ENCODE measurements at regions not wholly inside any gene's neighbourhood (a gene's known extent, or its start where the extent isn't known, plus 50 kb on each side); places are given as distances from the start of the nearest gene placed in this dataset.

DNA sequence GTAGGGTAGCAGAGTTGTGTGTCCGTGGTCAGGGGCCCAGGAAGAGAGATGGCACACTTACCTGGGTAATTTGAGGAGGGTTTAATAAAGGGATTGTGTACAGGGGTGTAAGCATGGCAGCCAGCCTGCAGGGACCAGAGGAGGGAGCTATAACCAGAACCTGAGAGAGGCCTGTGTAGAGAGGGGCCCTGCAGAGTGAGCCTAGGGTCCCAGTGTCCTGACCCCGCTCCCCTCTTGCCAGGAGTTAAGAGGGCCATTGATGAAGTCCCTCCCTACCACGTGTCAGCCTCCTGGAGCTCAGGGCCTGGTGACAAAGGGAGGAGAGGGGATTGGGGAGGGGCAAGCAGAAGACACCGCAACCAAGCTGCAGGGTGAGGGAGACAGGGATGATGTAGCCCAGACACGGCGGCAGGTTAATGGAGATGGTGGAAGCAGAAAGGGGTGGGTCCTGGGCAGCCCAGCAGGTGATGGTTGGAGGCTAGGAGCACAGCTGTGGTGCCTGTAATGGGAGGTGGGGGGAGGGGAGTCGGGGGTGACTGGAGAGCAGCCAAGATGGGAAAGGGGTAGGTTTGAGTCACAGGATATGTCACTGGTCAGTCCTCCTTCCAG, 165.4 kb upstream of the TOPAZ1 start:
- H3K27ac ChIP-seq: no peak overlapping the region
- ATAC-seq (no peak), DNase-seq (no peak)
- H3K4me1 ChIP-seq: no peaks in the 10 kb centered on the region
- intact Hi-C loops (cut with DNase I): no loop called here
- TF ChIP-seq, protein P1, sequence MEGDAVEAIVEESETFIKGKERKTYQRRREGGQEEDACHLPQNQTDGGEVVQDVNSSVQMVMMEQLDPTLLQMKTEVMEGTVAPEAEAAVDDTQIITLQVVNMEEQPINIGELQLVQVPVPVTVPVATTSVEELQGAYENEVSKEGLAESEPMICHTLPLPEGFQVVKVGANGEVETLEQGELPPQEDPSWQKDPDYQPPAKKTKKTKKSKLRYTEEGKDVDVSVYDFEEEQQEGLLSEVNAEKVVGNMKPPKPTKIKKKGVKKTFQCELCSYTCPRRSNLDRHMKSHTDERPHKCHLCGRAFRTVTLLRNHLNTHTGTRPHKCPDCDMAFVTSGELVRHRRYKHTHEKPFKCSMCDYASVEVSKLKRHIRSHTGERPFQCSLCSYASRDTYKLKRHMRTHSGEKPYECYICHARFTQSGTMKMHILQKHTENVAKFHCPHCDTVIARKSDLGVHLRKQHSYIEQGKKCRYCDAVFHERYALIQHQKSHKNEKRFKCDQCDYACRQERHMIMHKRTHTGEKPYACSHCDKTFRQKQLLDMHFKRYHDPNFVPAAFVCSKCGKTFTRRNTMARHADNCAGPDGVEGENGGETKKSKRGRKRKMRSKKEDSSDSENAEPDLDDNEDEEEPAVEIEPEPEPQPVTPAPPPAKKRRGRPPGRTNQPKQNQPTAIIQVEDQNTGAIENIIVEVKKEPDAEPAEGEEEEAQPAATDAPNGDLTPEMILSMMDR (IDR thresholded peaks at IDR 0.05): no peak
- no peaks in the 10 kb centered on the region for H3K9me3 ChIP-seq
- peaks cover 0 to 41% (median 6%) of the 10 kb centered on the region in 7 donors for H3K27me3 ChIP-seq
- 56 to 58% methylated on average over 7 of the region's 7 CpGs for WGBS, 2 donors
- H3K4me3 ChIP-seq: no peak overlapping the region
- no peaks in the 10 kb centered on the region for H3K36me3 ChIP-seq

- H3K9me3 ChIP-seq: no peaks in the 10 kb centered on the region
- intact Hi-C loops (cut with DNase I): no loop called here
- no peak overlapping the region for H3K4me3 ChIP-seq
- no peak for DNase-seq
- TF ChIP-seq, protein P1 (IDR thresholded peaks at IDR 0.05): peak in 3 of 9 donors; percentile 10 to 36 (median 27)
- WGBS, 2 donors: 46 to 50% methylated on average over 5 of the region's 5 CpGs
- H3K27ac ChIP-seq: no peak overlapping the region
- no peaks in the 10 kb centered on the region for H3K36me3 ChIP-seq
- H3K4me1 ChIP-seq: no peaks in the 10 kb centered on the region
- ATAC-seq: no peak
- peaks cover 0 to 33% (median 6%) of the 10 kb centered on the region in 7 donors for H3K27me3 ChIP-seq
Measured at GRCh38 chr3:44077267-44077666, 164.4 kb upstream of the TOPAZ1 start.

DNA sequence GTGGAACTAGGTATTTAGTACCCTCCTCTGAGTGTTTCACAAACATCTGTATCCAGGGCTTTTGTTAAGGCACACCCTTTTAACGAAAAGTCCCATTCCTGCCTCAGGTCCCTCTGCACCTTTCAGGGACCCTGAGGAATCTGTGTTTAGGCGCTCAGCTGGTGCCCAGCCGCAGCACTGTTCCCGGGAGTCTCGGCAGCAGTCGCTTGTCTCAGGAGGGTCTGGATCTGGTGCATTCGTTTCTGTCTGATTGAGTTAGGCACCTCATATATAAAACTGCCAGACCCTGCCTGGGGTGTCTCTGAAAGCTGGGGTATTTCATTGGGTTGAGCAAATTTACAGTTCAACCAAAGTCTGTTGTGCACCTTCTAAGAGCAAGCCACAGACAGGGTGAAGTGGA, 162.8 kb upstream of the TOPAZ1 start:
- no peak overlapping the region for H3K27ac ChIP-seq
- no peak overlapping the region for H3K4me3 ChIP-seq
- 79 to 82% methylated on average over 7 of the region's 7 CpGs for WGBS, 2 donors
- H3K27me3 ChIP-seq: peaks cover 0 to 28% (median 6%) of the 10 kb centered on the region in 7 donors
- TF ChIP-seq, protein P1 (IDR thresholded peaks at IDR 0.05): no peak
- intact Hi-C loops (cut with DNase I): no loop called here
- no peaks in the 10 kb centered on the region for H3K9me3 ChIP-seq
- no peaks in the 10 kb centered on the region for H3K4me1 ChIP-seq
- DNase-seq (no peak), ATAC-seq (no peak)
- no peaks in the 10 kb centered on the region for H3K36me3 ChIP-seq

DNA sequence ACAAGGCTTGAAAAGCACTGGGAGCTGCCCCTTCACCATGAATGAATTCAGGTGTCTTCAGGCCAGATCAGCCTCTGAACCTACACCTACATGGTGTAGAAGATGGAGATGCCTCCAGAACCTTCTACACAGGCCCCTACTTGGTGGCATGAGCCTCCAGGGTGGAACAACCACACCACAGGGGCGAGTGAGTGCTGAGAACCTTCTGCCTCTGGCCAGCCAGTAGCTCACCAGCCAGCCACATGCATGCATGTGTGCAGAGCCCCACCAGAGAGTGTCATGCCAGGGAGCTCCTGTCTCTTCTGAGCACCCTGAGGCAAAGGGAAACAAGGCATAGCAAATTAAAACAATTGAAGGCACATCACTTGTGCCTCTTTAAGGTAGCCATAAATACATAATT, 161.8 kb upstream of the TOPAZ1 start:
- TF ChIP-seq, protein P1 (IDR thresholded peaks at IDR 0.05): no peak
- Histone ChIP-seq H3K4me3 (no peak overlapping the region), H3K36me3 (no peaks in the 10 kb centered on the region), H3K4me1 (no peaks in the 10 kb centered on the region), H3K27me3 (peaks cover 0 to 20% (median 2%) of the 10 kb centered on the region in 7 donors), H3K9me3 (no peaks in the 10 kb centered on the region), H3K27ac (no peak overlapping the region)
- WGBS, 2 donors: 58 to 59% methylated on average over 1 of the region's 1 CpG
- DNase-seq (no peak), ATAC-seq (no peak)
- intact Hi-C loops (cut with DNase I): no loop called here
